SU-DHL-6 (cell line): ENCODE measurements at regions not wholly inside any gene's neighbourhood (a gene's known extent, or its start where the extent isn't known, plus 50 kb on each side); places are given as distances from the start of the nearest gene placed in this dataset.

Source experiments
- EZH2phosphoT487 ChIP-seq: fragments of 200-600 bp; sonication (generic), shearing (Covaris generic); conservative IDR thresholded peaks from 2 replicates; pipeline ENCODE4 v1.6.1; 2018; ENCODE audit warnings: mild to moderate bottlenecking, antibody characterized with exemption, low read length, moderate library complexity, mixed read lengths
- TF ChIP-seq, protein P1 (sequence below): fragments of 200-600 bp; sonication (generic); IDR thresholded peaks from one replicate; pipeline ENCODE4 v1.5.1; 2017; ENCODE audit warnings: antibody characterized with exemption, mild to moderate bottlenecking, low read length, moderate library complexity; ENCODE audit not compliant: insufficient read depth, poor library complexity, severe bottlenecking

- TF ChIP-seq, protein P1, sequence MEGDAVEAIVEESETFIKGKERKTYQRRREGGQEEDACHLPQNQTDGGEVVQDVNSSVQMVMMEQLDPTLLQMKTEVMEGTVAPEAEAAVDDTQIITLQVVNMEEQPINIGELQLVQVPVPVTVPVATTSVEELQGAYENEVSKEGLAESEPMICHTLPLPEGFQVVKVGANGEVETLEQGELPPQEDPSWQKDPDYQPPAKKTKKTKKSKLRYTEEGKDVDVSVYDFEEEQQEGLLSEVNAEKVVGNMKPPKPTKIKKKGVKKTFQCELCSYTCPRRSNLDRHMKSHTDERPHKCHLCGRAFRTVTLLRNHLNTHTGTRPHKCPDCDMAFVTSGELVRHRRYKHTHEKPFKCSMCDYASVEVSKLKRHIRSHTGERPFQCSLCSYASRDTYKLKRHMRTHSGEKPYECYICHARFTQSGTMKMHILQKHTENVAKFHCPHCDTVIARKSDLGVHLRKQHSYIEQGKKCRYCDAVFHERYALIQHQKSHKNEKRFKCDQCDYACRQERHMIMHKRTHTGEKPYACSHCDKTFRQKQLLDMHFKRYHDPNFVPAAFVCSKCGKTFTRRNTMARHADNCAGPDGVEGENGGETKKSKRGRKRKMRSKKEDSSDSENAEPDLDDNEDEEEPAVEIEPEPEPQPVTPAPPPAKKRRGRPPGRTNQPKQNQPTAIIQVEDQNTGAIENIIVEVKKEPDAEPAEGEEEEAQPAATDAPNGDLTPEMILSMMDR = no peak
- TF ChIP-seq EZH2phosphoT487 = no peak
Measured at GRCh38 chr11:26017322-26017860, 314.5 kb upstream of the ANO3 start.
